ENCODE measurements at regions not wholly inside any gene's neighbourhood (a gene's known extent, or its start where the extent isn't known, plus 50 kb on each side); places are given as distances from the start of the nearest gene placed in this dataset.

- TF ChIP-seq POLR2AphosphoS5 (IDR thresholded peaks at IDR 0.05) (no peak), POLR2A (IDR thresholded peaks at IDR 0.05) (no peak)
- TF ChIP-seq, protein P1, sequence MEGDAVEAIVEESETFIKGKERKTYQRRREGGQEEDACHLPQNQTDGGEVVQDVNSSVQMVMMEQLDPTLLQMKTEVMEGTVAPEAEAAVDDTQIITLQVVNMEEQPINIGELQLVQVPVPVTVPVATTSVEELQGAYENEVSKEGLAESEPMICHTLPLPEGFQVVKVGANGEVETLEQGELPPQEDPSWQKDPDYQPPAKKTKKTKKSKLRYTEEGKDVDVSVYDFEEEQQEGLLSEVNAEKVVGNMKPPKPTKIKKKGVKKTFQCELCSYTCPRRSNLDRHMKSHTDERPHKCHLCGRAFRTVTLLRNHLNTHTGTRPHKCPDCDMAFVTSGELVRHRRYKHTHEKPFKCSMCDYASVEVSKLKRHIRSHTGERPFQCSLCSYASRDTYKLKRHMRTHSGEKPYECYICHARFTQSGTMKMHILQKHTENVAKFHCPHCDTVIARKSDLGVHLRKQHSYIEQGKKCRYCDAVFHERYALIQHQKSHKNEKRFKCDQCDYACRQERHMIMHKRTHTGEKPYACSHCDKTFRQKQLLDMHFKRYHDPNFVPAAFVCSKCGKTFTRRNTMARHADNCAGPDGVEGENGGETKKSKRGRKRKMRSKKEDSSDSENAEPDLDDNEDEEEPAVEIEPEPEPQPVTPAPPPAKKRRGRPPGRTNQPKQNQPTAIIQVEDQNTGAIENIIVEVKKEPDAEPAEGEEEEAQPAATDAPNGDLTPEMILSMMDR (IDR thresholded peaks at IDR 0.05): no peak
- Histone ChIP-seq H3K4me1 (no peaks in the 10 kb centered on the region), H3K4me3 (no peak overlapping the region), H3K27ac (no peak overlapping the region), H3K36me3 (no peaks in the 10 kb centered on the region), H3K27me3 (peaks cover 0 to 17% of the 10 kb centered on the region in 2 donors), H3K9me3 (peaks cover 0 to 3% of the 10 kb centered on the region in 2 donors)
- DNase-seq (ENCODE audit: low spot score in 2 of 2): no peak
- intact Hi-C loops (cut with DNase I; ENCODE audit: low total_unique reads): no loop called here
Measured at GRCh38 chr1:5005171-5005570, 350.8 kb downstream of the AJAP1 start.

DNA sequence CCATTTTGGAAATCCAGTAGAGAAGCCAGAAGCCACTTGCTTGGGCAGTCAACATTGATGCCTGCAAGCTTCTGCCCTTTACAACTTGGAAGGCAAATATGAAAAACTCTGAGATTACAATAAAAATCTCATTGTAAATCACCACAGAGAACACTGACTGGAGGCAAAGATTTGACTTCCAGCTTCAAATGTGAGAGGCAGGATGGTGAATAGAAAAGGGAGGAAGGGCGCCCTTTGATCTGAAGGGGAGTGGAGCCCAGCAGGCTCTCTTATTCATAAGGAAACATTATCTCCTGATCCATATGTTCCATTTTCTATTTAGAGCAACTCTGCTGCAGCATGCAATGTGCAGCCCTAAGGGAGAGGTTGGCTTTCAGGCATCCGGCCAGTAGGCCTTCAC lies 348.3 kb downstream of the AJAP1 start:
- Histone ChIP-seq H3K9me3 (peaks cover 0 to 3% of the 10 kb centered on the region in 2 donors), H3K36me3 (no peaks in the 10 kb centered on the region), H3K27me3 (peaks cover 0 to 4% of the 10 kb centered on the region in 2 donors), H3K27ac (no peak overlapping the region), H3K4me1 (no peaks in the 10 kb centered on the region), H3K4me3 (no peak overlapping the region)
- intact Hi-C loops (cut with DNase I; ENCODE audit: low total_unique reads): no loop called here
- TF ChIP-seq POLR2A (IDR thresholded peaks at IDR 0.05): no peak
- no peak for TF ChIP-seq POLR2AphosphoS5 (IDR thresholded peaks at IDR 0.05)
- TF ChIP-seq, protein P1 (IDR thresholded peaks at IDR 0.05): no peak
- no peak for DNase-seq (ENCODE audit: low spot score in 2 of 2)

DNA sequence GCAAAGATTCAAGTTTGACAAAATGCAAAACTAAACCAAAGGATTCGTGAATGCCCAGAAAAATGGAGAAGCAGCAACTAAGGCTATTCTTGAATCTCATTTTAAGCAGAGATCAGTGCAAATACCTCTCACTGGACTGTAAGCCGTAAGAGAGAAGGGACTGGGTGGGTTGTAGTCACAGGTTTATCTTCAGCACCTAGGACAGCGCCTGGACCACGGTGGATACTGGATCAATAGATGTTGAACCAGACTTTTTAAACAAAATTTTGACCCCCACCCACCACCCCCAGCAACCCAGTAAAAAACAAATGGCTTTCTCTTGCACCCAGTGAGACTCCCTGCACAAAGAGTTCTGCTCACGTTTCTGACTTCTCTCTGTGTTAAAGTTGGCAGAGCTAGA lies 347.1 kb downstream of the AJAP1 start:
- no peak for DNase-seq (ENCODE audit: low spot score in 2 of 2)
- no peak overlapping the region for H3K27ac ChIP-seq
- intact Hi-C loops (cut with DNase I; ENCODE audit: low total_unique reads): no loop called here
- TF ChIP-seq, protein P1 (IDR thresholded peaks at IDR 0.05): no peak
- TF ChIP-seq POLR2AphosphoS5 (IDR thresholded peaks at IDR 0.05) (no peak), POLR2A (IDR thresholded peaks at IDR 0.05) (no peak)
- peaks cover 0 to 3% of the 10 kb centered on the region in 2 donors for H3K9me3 ChIP-seq
- H3K4me3 ChIP-seq: no peak overlapping the region
- no peaks in the 10 kb centered on the region for H3K4me1 ChIP-seq
- H3K36me3 ChIP-seq: no peaks in the 10 kb centered on the region
- H3K27me3 ChIP-seq: peaks cover 0 to 4% of the 10 kb centered on the region in 2 donors

GRCh38 chr1:4986306-4986705 lies 331.9 kb downstream of the AJAP1 start:
- TF ChIP-seq, protein P1 (IDR thresholded peaks at IDR 0.05): no peak
- TF ChIP-seq POLR2A (IDR thresholded peaks at IDR 0.05) (no peak), POLR2AphosphoS5 (IDR thresholded peaks at IDR 0.05) (no peak)
- Histone ChIP-seq H3K4me3 (no peak overlapping the region), H3K27ac (no peak overlapping the region), H3K9me3 (peaks cover 0 to 4% of the 10 kb centered on the region in 2 donors), H3K4me1 (no peaks in the 10 kb centered on the region), H3K36me3 (no peaks in the 10 kb centered on the region), H3K27me3 (peaks cover 0 to 20% of the 10 kb centered on the region in 2 donors)
- intact Hi-C loops (cut with DNase I; ENCODE audit: low total_unique reads): no loop called here
- DNase-seq (ENCODE audit: low spot score in 2 of 2): no peak

DNA sequence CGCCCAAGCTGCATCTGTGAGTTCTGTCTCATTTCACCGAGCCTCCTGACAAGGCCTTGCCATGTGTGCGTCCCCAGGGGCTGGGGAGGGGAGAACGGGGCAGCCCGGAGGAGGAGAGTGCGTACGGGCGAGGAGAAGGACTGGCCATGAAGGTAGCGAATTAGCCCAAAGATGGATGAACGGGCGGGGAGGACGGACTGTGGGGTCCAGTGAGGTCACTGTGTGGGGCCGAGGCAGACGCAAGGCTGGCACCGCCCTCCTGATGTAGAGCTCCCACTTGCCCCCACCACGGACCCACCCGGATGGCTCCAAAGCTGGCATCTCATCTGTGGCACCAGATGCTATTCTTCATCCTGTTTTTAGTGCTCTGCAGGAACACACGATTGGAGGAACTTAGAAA lies 330.4 kb downstream of the AJAP1 start:
- intact Hi-C loops (cut with DNase I; ENCODE audit: low total_unique reads): no loop called here
- no peak for TF ChIP-seq POLR2AphosphoS5 (IDR thresholded peaks at IDR 0.05)
- TF ChIP-seq POLR2A (IDR thresholded peaks at IDR 0.05): no peak
- TF ChIP-seq, protein P1 (IDR thresholded peaks at IDR 0.05): no peak
- no peaks in the 10 kb centered on the region for H3K36me3 ChIP-seq
- DNase-seq (ENCODE audit: low spot score in 2 of 2): no peak
- H3K4me1 ChIP-seq: no peaks in the 10 kb centered on the region
- peaks cover 0 to 27% of the 10 kb centered on the region in 2 donors for H3K27me3 ChIP-seq
- H3K27ac ChIP-seq: no peak overlapping the region
- no peak overlapping the region for H3K4me3 ChIP-seq
- H3K9me3 ChIP-seq: peaks cover 0 to 4% of the 10 kb centered on the region in 2 donors

All from breast epithelium (tissue), 4 donors.